GM12801 (cell line): ENCODE measurements at regions not wholly inside any gene's neighbourhood (a gene's known extent, or its start where the extent isn't known, plus 50 kb on each side); places are given as distances from the start of the nearest gene placed in this dataset.

Experiments
- TF ChIP-seq, protein P1 (sequence below): IDR thresholded peaks from one replicate; pipeline ENCODE4 v1.5.1; 2011; ENCODE audit warnings: control low read depth; ENCODE audit not compliant: insufficient read length; ENCODE audit errors: extremely low read depth

DNA sequence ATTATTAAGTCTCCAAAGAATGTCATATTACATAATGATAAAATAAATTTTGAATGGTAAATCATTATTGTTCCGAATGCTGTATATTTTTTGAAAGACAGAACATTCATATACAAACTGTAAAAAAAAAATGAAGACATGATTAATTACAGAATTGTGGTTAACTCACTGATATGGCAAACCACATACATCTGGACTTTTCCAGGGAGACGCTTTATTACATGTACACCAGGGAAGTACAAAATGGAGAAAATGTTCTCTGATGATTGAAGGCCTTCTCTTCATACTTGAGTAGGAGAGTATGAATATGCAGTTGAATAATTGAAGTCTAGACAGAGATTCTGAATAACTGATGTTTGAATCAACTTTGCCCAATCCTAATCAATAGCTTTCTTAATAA lies 1886.9 kb downstream of the EFNA5 start:
- TF ChIP-seq, protein P1, sequence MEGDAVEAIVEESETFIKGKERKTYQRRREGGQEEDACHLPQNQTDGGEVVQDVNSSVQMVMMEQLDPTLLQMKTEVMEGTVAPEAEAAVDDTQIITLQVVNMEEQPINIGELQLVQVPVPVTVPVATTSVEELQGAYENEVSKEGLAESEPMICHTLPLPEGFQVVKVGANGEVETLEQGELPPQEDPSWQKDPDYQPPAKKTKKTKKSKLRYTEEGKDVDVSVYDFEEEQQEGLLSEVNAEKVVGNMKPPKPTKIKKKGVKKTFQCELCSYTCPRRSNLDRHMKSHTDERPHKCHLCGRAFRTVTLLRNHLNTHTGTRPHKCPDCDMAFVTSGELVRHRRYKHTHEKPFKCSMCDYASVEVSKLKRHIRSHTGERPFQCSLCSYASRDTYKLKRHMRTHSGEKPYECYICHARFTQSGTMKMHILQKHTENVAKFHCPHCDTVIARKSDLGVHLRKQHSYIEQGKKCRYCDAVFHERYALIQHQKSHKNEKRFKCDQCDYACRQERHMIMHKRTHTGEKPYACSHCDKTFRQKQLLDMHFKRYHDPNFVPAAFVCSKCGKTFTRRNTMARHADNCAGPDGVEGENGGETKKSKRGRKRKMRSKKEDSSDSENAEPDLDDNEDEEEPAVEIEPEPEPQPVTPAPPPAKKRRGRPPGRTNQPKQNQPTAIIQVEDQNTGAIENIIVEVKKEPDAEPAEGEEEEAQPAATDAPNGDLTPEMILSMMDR: no peak

DNA sequence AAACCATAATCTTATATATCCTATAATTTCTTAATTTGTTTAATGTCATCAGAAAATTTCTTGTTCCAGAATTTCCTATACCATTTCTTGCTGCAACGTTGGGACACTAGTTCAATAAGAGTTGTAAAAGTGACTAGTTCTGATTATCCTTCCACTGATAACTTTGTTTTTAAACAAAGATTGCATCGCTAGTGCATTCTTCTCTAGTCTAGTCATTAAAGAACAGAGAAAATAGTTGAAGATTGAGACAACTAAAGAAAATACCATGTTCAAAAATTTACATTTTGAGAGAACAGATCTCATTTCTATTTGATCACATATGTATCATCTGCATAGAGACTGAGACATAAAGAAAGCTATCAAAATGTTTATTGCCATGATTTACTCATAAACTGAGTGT lies 1888.2 kb downstream of the EFNA5 start:
- TF ChIP-seq, protein P1: no peak

DNA sequence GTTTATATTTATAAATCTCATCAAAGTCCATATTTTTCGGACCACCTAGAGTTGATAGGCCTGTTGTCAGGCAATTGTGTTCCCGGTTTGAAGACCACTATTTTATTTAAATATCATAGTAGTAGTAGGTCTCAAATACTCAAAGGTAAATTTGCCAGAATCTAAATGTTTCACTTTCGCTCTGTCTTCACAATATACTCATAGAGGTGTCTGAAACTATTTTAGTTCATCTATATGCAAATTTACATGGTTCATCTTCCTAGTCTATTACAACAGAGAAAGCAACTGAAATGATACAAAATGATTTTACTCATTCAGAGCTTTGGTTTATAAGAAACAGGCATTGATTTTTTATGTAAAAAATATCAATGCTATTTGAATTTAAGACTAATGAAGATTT lies 1897.5 kb downstream of the EFNA5 start:
- TF ChIP-seq, protein P1: no peak

DNA sequence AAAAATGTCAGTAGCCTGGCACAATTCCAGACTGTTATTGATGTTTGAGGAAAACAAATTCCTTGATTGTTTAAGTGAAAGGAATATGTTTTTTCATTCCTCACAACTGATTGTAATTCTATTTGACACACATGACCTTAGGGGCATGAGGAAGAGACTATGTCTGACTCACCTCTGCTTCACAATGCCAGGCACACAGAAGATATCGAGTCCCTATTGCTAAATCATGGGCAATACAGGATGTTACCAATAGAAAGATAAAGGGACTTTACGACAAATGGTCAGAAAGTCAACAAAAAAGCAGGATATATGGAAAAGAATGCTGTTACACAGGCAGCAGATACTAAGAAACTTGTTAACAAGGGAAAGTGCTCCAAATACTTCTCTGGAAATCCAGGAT lies 1903.5 kb downstream of the EFNA5 start:
- TF ChIP-seq, protein P1: no peak

DNA sequence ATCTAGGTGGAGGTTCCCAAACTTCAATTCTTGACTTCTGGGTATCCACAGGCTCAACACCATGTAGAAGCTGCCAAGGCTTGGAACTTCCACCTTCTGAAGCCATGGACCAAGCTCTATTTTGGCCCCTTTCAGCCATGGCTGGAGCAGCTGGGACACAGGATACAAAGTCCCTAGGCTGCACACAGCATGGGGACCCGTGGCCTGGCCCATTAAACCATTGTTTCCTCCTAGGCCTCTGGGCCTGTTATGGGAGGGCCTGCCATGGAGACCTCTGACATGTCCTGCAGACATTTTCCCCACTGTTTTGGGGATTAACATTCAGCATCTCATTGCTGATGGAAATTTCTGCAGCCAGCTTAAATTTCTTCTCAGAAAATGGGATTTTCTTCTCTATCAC lies 1908.0 kb downstream of the EFNA5 start:
- TF ChIP-seq, protein P1: no peak

DNA sequence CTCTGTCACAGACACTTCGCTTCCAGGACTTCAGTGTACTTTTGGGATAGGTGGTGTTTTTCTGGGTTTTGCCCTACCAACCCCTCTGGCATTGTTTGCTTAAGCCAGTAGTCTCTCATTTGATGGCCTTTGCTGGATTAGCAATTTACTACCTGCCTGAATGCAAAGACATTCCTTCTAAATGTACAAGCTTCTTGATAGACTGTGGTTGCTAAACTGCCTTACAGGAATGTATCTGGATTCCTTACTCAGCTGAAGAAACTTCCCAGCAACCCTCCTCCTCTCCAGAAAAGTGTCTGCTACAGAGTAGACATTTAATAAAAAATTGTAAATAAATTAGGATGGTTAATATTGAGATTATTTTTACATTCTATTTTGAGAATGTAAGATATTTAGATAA lies 1916.7 kb downstream of the EFNA5 start:
- TF ChIP-seq, protein P1: no peak

DNA sequence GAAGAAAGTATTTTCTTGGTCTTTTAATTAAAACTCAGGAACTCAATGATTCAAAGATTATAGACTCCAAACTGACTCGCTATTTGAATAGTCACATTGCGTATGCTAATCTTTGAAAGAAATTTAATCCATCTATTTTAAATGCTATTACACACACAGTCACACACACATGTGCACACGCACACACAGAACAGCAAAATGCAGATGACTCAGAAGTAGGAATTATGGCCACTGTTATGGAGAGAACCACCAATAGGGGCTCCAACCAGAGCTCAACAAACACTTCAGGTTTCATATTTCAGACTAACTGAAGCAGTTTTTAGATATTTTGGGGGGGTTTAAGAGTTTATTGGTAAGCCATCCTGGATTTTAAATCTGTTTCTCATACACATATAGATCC lies 1917.9 kb downstream of the EFNA5 start:
- TF ChIP-seq, protein P1: no peak

DNA sequence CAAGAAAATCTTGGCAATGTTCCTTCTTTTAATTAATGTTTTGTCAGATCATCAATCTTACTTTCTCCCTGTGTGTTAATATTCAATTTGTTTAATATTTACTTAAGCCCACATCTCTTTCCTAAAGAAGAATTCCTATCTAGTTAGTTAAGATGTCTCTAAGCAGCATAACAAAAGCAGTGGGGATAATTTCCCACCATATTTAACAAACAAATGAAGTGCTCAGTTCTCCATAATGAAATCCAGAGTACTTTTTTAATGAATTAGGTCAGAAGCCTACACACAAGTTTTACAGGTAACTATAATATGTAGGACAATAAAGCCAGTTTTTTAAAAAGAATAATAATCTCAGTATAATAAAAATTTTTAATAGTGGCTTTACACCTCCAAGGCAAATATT lies 1918.8 kb downstream of the EFNA5 start:
- TF ChIP-seq, protein P1: no peak
